ENCODE measurements at regions not wholly inside any gene's neighbourhood (a gene's known extent, or its start where the extent isn't known, plus 50 kb on each side); places are given as distances from the start of the nearest gene placed in this dataset.
"Not testable (repeated sequence)": the region's sequence is repeated elsewhere in the genome, so short reads cannot be mapped to it uniquely, and the experiment has no call there.

- not testable (repeated sequence) for DNase-seq (ENCODE audit: low spot score)
These were observed 249.4 kb downstream of the UBE3D start for GRCh38 chr6:82816243-82816642.

- no peak for DNase-seq (ENCODE audit: low spot score)
These were observed 246.9 kb downstream of the UBE3D start for GRCh38 chr6:82818727-82819126.

GRCh38 chr6:82823361-82823760 lies 242.3 kb downstream of the UBE3D start:
- no peak for DNase-seq (ENCODE audit: low spot score)

DNA sequence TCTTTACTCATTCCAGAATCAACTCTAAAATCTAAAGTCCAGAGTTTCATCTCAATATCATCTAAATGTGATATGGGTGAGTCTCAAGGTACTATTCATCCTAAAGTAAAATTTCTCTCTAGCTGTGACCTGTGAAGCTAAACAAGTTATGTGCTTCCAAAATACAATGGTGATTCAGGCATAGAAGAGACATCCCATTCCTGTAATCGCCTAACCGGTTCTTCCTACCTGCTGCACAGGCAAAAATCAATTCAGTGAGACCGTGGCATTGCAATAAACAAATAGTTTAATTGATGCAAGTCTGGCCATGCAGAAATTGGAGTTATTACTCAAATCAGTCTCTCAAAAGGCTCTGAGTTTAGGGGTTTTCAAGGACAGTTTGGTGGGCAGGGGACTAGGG lies 232.8 kb downstream of the UBE3D start:
- DNase-seq (ENCODE audit: low spot score) = no peak

- DNase-seq (ENCODE audit: low spot score) = no peak
These were observed 232.2 kb downstream of the UBE3D start for GRCh38 chr6:82833481-82833880.

DNA sequence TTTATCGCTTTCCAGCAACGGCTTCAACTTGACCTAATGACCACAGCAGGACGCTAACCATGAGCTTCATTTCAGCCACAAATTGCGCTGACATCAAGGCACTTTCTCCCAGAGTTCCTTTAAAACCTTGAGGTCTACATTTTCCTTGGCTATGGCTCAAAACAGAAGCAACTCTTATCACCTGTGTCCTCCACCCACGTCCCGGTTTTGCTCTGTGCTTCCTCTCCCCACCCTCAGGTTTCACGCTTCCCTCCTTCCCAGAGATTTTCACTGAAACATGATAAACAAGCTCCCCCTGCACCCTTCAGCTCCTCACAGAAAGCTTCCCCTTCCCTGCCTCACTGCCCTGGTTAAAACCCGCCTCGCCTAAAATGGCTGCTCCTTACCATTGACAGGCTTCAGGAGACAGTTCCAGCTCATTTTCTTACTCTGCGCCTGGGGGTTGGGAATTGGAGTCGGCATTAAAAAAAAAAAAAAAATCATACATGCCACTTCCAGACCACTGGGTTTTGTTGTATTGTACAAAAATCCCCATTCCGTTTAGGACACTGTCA lies 229.5 kb downstream of the UBE3D start:
- no peak for DNase-seq (ENCODE audit: low spot score)

DNA sequence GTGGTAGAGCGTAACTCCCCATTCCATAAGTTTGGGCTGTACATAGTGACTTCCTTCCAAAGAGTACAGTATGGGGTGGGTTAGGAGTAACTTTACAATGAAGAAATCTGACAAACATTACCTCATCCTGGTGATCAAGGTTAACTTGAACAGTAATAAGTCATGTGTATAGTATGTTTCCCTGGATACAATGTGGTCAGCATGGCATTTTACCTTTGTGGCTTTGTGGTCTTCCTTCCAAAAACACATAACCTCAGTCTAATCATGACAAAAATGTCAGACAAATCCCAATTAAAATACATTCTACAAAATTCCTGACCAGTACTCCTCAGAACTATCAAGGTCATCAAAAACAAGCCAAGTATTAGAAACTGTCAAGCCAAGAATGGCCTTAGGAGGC lies 225.1 kb downstream of the UBE3D start:
- no peak for DNase-seq (ENCODE audit: low spot score)

DNA sequence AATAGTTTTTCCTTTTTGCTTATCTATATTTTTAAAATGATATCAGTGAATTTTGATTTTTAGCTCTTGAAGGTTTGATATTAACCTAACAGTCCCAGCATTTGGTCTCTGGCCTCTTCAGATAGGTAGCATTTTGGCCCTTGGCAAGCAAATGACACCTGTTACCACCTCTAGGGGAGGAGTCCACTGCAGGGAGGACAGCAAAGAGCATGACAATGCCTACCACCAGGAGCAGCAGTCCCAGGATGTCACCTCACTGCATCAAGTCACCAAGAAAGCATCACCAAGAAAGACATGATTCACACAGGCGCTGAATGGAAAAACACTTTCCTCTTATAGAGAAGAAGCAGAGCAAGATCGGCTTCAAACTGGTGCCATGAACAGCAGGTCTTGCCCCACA lies 224.3 kb downstream of the UBE3D start:
- no peak for DNase-seq (ENCODE audit: low spot score)
